HG02763 (cell line): ENCODE measurements at regions not wholly inside any gene's neighbourhood (a gene's known extent, or its start where the extent isn't known, plus 50 kb on each side); places are given as distances from the start of the nearest gene placed in this dataset.

Experiments
- ATAC-seq: cut with Tn5 transposase; IDR thresholded peaks from one replicate; pipeline ENCODE4 v1.9.1; 2021; ENCODE audit warnings: mild to moderate bottlenecking, moderate library complexity; ENCODE audit not compliant: unreplicated experiment

- ATAC-seq = no peak
Measured at GRCh38 chr11:29318134-29318845, 698.5 kb downstream of the KCNA4 start.

GRCh38 chr11:29317694-29318093, 699.1 kb downstream of the KCNA4 start:
- no peak for ATAC-seq

GRCh38 chr11:29315275-29315674, 701.6 kb downstream of the KCNA4 start:
- ATAC-seq = no peak

- no peak for ATAC-seq
Measured at GRCh38 chr11:29314211-29314610, 702.6 kb downstream of the KCNA4 start.

GRCh38 chr11:29312812-29313211, 704.0 kb downstream of the KCNA4 start:
- no peak for ATAC-seq

GRCh38 chr11:29310725-29311342, 706.0 kb downstream of the KCNA4 start:
- no peak for ATAC-seq

GRCh38 chr11:29309992-29310391, 706.8 kb downstream of the KCNA4 start:
- no peak for ATAC-seq

GRCh38 chr11:29306527-29306926, 710.3 kb downstream of the KCNA4 start:
- no peak for ATAC-seq

- no peak for ATAC-seq
Measured at GRCh38 chr11:29305456-29306232, 711.2 kb downstream of the KCNA4 start.

- no peak for ATAC-seq
Measured at GRCh38 chr11:29300420-29300819, 716.4 kb downstream of the KCNA4 start.

GRCh38 chr11:29296680-29297079, 720.1 kb downstream of the KCNA4 start:
- ATAC-seq = no peak

- ATAC-seq = peak; percentile 97
Measured at GRCh38 chr11:29293825-29294224, 723.0 kb downstream of the KCNA4 start.

GRCh38 chr11:29282088-29282487, 734.7 kb downstream of the KCNA4 start:
- no peak for ATAC-seq

GRCh38 chr11:29281271-29281777, 735.5 kb downstream of the KCNA4 start:
- no peak for ATAC-seq

- ATAC-seq = no peak
Measured at GRCh38 chr11:29280452-29280851, 736.4 kb downstream of the KCNA4 start.

GRCh38 chr11:29279716-29280115, 737.1 kb downstream of the KCNA4 start:
- no peak for ATAC-seq

- ATAC-seq = no peak
Measured at GRCh38 chr11:29272019-29272654, 744.7 kb downstream of the KCNA4 start.

- ATAC-seq = no peak
Measured at GRCh38 chr11:29271616-29272015, 745.2 kb downstream of the KCNA4 start.

- ATAC-seq = no peak
Measured at GRCh38 chr11:29268733-29269132, 748.1 kb downstream of the KCNA4 start.

- no peak for ATAC-seq
Measured at GRCh38 chr11:29265792-29266191, 751.0 kb downstream of the KCNA4 start.

- no peak for ATAC-seq
Measured at GRCh38 chr11:29265381-29265780, 751.4 kb downstream of the KCNA4 start.
